DOHH2 (cell line): ENCODE measurements at regions not wholly inside any gene's neighbourhood (a gene's known extent, or its start where the extent isn't known, plus 50 kb on each side); places are given as distances from the start of the nearest gene placed in this dataset.

ENCODE experiments used
- H3F3A ChIP-seq: fragments of 200-600 bp; sonication (generic), shearing (Covaris generic); 2 replicates; pipeline ENCODE4 v1.6.0; 2016; ENCODE audit warnings: antibody characterized with exemption, mild to moderate bottlenecking; ENCODE audit not compliant: control insufficient read depth, insufficient read depth
- H3K27ac ChIP-seq: fragments of 200-600 bp; sonication (generic); 2 replicates; pipeline ENCODE4 v1.5.1; 2014; ENCODE audit warnings: low read depth, mild to moderate bottlenecking, low read length, moderate library complexity
- H3K27me3 ChIP-seq: fragments of 200-600 bp; sonication (generic); 2 replicates; pipeline ENCODE4 v1.6.1; 2014; ENCODE audit warnings: mild to moderate bottlenecking, low read length, mixed read lengths; ENCODE audit not compliant: control insufficient read depth
- H3K36me3 ChIP-seq: fragments of 200-600 bp; sonication (generic); 2 replicates; pipeline ENCODE4 v1.6.1; 2014; ENCODE audit warnings: mild to moderate bottlenecking, low read length, moderate library complexity, mixed read lengths; ENCODE audit not compliant: control insufficient read depth
- H3K4me1 ChIP-seq: fragments of 200-600 bp; sonication (generic); 2 replicates; pipeline ENCODE4 v1.6.1; 2014; ENCODE audit warnings: mild to moderate bottlenecking, low read length, mixed read lengths; ENCODE audit not compliant: control insufficient read depth
- H3K4me2 ChIP-seq: fragments of 200-600 bp; sonication (generic); 2 replicates; pipeline ENCODE4 v1.6.0; 2014; ENCODE audit warnings: mild to moderate bottlenecking, low read length, moderate library complexity
- H3K4me3 ChIP-seq: fragments of 200-600 bp; sonication (generic); 2 replicates; pipeline ENCODE4 v1.5.1; 2014; ENCODE audit warnings: mild to moderate bottlenecking, low read length, mixed read lengths
- H3K79me2 ChIP-seq: fragments of 200-600 bp; sonication (generic); 2 replicates; pipeline ENCODE4 v1.6.1; 2014; ENCODE audit warnings: mild to moderate bottlenecking, low read length, mixed read lengths; ENCODE audit not compliant: control insufficient read depth
- H3K9me2 ChIP-seq: fragments of 200-600 bp; sonication (generic); replicated peaks from 2 replicates; pipeline ENCODE4 v1.6.1; 2014; ENCODE audit warnings: mild to moderate bottlenecking, low read length, mixed read lengths; ENCODE audit not compliant: control insufficient read depth
- H3K9me3 ChIP-seq: fragments of 200-600 bp; sonication (generic); 2 replicates; pipeline ENCODE4 v1.6.1; 2014; ENCODE audit warnings: antibody characterized with exemption, low read length, mixed read lengths; ENCODE audit not compliant: control insufficient read depth, insufficient read depth
- H4K20me1 ChIP-seq: fragments of 200-600 bp; sonication (generic); 2 replicates; pipeline ENCODE4 v1.6.0; 2014; ENCODE audit warnings: low read depth, mild to moderate bottlenecking, antibody characterized with exemption, low read length, moderate library complexity; ENCODE audit not compliant: control insufficient read depth, insufficient read depth
- CTCF ChIP-seq: fragments of 200-600 bp; sonication (generic); IDR thresholded peaks from one replicate; pipeline ENCODE4 v1.5.1; 2014; ENCODE audit warnings: antibody characterized with exemption, mild to moderate bottlenecking, low read depth, low read length; ENCODE audit not compliant: poor library complexity, severe bottlenecking
- EZH2phosphoT487 ChIP-seq: fragments of 200-600 bp; sonication (generic); IDR thresholded peaks from 2 replicates; pipeline ENCODE4 v1.6.1; 2017; ENCODE audit warnings: borderline replicate concordance, mild to moderate bottlenecking, antibody characterized with exemption, low read length, moderate library complexity, mixed read lengths

GRCh38 chr11:109991835-109992234 lies 101.4 kb upstream of the ZC3H12C start:
- Histone ChIP-seq H3K27me3 (no peaks in the 10 kb centered on the region), H4K20me1 (no peaks in the 10 kb centered on the region), H3K79me2 (no peaks in the 10 kb centered on the region), H3F3A (no peaks in the 10 kb centered on the region), H3K4me2 (no peak overlapping the region), H3K4me3 (no peak overlapping the region), H3K9me2 (no peaks in the 10 kb centered on the region), H3K27ac (no peak overlapping the region), H3K4me1 (no peaks in the 10 kb centered on the region), H3K36me3 (no peaks in the 10 kb centered on the region), H3K9me3 (no peaks in the 10 kb centered on the region)
- TF ChIP-seq EZH2phosphoT487 = no peak
- TF ChIP-seq CTCF = no peak

- Histone ChIP-seq H3K4me3 (no peak overlapping the region), H3K9me3 (no peaks in the 10 kb centered on the region), H3K27ac (no peak overlapping the region), H3K4me1 (no peaks in the 10 kb centered on the region), H4K20me1 (no peaks in the 10 kb centered on the region), H3K9me2 (no peaks in the 10 kb centered on the region), H3K4me2 (no peak overlapping the region), H3K79me2 (no peaks in the 10 kb centered on the region), H3K27me3 (no peaks in the 10 kb centered on the region), H3F3A (no peaks in the 10 kb centered on the region), H3K36me3 (no peaks in the 10 kb centered on the region)
- TF ChIP-seq CTCF (no peak), EZH2phosphoT487 (no peak)
Observed at GRCh38 chr11:109993786-109994185, 99.4 kb upstream of the ZC3H12C start.

GRCh38 chr11:109994907-109995306 lies 98.3 kb upstream of the ZC3H12C start:
- Histone ChIP-seq H3K4me3 (no peak overlapping the region), H4K20me1 (no peaks in the 10 kb centered on the region), H3K36me3 (no peaks in the 10 kb centered on the region), H3F3A (no peaks in the 10 kb centered on the region), H3K9me3 (no peaks in the 10 kb centered on the region), H3K4me1 (peaks cover 6% of the 10 kb centered on the region), H3K27ac (no peak overlapping the region), H3K9me2 (no peaks in the 10 kb centered on the region), H3K79me2 (no peaks in the 10 kb centered on the region), H3K4me2 (no peak overlapping the region), H3K27me3 (no peaks in the 10 kb centered on the region)
- TF ChIP-seq CTCF = no peak
- no peak for TF ChIP-seq EZH2phosphoT487

- Histone ChIP-seq H3K36me3 (no peaks in the 10 kb centered on the region), H3K27ac (no peak overlapping the region), H3K4me2 (no peak overlapping the region), H3K4me3 (no peak overlapping the region), H3K4me1 (peaks cover 17% of the 10 kb centered on the region), H3K27me3 (no peaks in the 10 kb centered on the region), H3K9me2 (no peaks in the 10 kb centered on the region), H3K79me2 (no peaks in the 10 kb centered on the region), H3K9me3 (no peaks in the 10 kb centered on the region), H3F3A (no peaks in the 10 kb centered on the region), H4K20me1 (no peaks in the 10 kb centered on the region)
- no peak for TF ChIP-seq CTCF
- TF ChIP-seq EZH2phosphoT487 = no peak
Observed at GRCh38 chr11:109996060-109996459, 97.1 kb upstream of the ZC3H12C start.
